HG03342 (cell line): ENCODE measurements at regions not wholly inside any gene's neighbourhood (a gene's known extent, or its start where the extent isn't known, plus 50 kb on each side); places are given as distances from the start of the nearest gene placed in this dataset.
"Not testable (repeated sequence)": the region's sequence is repeated elsewhere in the genome, so short reads cannot be mapped to it uniquely, and the experiment has no call there.

ENCODE experiments used
- ATAC-seq: cut with Tn5 transposase; IDR thresholded peaks from one replicate; pipeline ENCODE4 v1.9.1; 2021; ENCODE audit warnings: mild to moderate bottlenecking, moderate library complexity; ENCODE audit not compliant: unreplicated experiment

- ATAC-seq, result not testable (repeated sequence)
Observed at GRCh38 chr16:88227026-88227721, 155.6 kb upstream of the ZNF469 start.

- not testable (repeated sequence) for ATAC-seq
Observed at GRCh38 chr16:88227722-88228482, 154.9 kb upstream of the ZNF469 start.

GRCh38 chr16:88228751-88229150 is 154.0 kb upstream of the ZNF469 start:
- ATAC-seq, result not testable (repeated sequence)

GRCh38 chr16:88229710-88230109 is 153.0 kb upstream of the ZNF469 start:
- not testable (repeated sequence) for ATAC-seq

- ATAC-seq, result not testable (repeated sequence)
Observed at GRCh38 chr16:88230276-88230966, 152.3 kb upstream of the ZNF469 start.

- ATAC-seq, result not testable (repeated sequence)
Observed at GRCh38 chr16:88230967-88231615, 151.7 kb upstream of the ZNF469 start.

GRCh38 chr16:88231839-88232238 is 150.9 kb upstream of the ZNF469 start:
- ATAC-seq, result not testable (repeated sequence)

GRCh38 chr16:88232401-88233258 is 150.1 kb upstream of the ZNF469 start:
- ATAC-seq, result not testable (repeated sequence)

- ATAC-seq, result not testable (repeated sequence)
Observed at GRCh38 chr16:88233621-88234420, 148.9 kb upstream of the ZNF469 start.

GRCh38 chr16:88234421-88235271 is 148.1 kb upstream of the ZNF469 start:
- ATAC-seq, result not testable (repeated sequence)

GRCh38 chr16:88235691-88236090 is 147.1 kb upstream of the ZNF469 start:
- not testable (repeated sequence) for ATAC-seq

GRCh38 chr16:88236229-88236628 is 146.5 kb upstream of the ZNF469 start:
- ATAC-seq, result not testable (repeated sequence)

- not testable (repeated sequence) for ATAC-seq
Observed at GRCh38 chr16:88237314-88237713, 145.4 kb upstream of the ZNF469 start.

GRCh38 chr16:88237761-88238415 is 144.9 kb upstream of the ZNF469 start:
- not testable (repeated sequence) for ATAC-seq

- ATAC-seq, result not testable (repeated sequence)
Observed at GRCh38 chr16:88238732-88239274, 144.0 kb upstream of the ZNF469 start.

GRCh38 chr16:88240118-88240517 is 142.6 kb upstream of the ZNF469 start:
- ATAC-seq, result not testable (repeated sequence)

GRCh38 chr16:88240776-88241175 is 142.0 kb upstream of the ZNF469 start:
- not testable (repeated sequence) for ATAC-seq
